ENCODE measurements at regions not wholly inside any gene's neighbourhood (a gene's known extent, or its start where the extent isn't known, plus 50 kb on each side); places are given as distances from the start of the nearest gene placed in this dataset.
A peak's percentile ranks its signal among the peaks of the same experiment; 100 is the strongest.

DNA sequence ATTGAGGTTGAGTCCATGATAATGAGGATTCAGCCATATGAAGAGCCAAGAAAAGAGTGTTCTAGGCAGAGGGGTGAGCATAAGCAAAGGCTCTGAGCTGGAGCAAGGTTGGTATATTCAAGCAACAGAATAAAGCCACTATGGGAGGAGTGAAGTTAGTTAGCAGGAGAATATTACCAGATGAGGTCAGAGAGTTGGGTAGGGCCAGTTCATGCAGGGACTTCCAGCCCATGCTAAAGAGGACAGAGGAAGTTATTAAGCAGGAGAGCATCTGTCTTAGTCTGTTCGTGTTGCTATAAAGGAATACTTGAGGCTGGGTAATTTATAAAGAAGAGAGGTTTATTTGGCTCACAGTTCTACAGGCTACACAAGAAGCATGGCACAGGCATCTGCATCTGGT lies 57.1 kb upstream of the ATG10 start:
- no peak for DNase-seq (ENCODE audit: low read depth)
- H3K4me3 ChIP-seq (ENCODE audit: low read depth, low read length): no peak overlapping the region
- TF ChIP-seq, protein P1, sequence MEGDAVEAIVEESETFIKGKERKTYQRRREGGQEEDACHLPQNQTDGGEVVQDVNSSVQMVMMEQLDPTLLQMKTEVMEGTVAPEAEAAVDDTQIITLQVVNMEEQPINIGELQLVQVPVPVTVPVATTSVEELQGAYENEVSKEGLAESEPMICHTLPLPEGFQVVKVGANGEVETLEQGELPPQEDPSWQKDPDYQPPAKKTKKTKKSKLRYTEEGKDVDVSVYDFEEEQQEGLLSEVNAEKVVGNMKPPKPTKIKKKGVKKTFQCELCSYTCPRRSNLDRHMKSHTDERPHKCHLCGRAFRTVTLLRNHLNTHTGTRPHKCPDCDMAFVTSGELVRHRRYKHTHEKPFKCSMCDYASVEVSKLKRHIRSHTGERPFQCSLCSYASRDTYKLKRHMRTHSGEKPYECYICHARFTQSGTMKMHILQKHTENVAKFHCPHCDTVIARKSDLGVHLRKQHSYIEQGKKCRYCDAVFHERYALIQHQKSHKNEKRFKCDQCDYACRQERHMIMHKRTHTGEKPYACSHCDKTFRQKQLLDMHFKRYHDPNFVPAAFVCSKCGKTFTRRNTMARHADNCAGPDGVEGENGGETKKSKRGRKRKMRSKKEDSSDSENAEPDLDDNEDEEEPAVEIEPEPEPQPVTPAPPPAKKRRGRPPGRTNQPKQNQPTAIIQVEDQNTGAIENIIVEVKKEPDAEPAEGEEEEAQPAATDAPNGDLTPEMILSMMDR (IDR thresholded peaks at IDR 0.05; ENCODE audit: low read depth, low read length, missing control alignments): no peak

DNA sequence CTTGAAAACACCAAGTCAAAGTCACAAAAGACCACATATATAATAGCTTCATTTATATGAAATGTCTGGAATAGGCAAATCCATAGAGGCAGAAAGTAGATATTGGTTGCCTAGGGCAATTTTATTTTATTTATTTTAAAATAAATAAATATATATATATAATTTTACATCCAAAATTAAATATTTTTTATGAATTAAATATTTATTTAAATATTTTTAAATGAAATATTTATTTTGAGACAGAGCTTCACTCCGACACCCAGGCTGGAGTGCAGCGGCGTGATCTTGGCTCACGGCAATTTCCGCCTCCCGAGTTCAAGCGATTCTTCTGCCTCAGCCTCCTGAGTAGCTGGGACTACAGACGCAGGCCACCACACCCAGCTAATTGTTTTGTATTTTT lies 58.9 kb upstream of the ATG10 start:
- DNase-seq (ENCODE audit: low read depth): no peak
- TF ChIP-seq, protein P1 (IDR thresholded peaks at IDR 0.05; ENCODE audit: low read depth, low read length, missing control alignments): no peak
- no peak overlapping the region for H3K4me3 ChIP-seq (ENCODE audit: low read depth, low read length)

DNA sequence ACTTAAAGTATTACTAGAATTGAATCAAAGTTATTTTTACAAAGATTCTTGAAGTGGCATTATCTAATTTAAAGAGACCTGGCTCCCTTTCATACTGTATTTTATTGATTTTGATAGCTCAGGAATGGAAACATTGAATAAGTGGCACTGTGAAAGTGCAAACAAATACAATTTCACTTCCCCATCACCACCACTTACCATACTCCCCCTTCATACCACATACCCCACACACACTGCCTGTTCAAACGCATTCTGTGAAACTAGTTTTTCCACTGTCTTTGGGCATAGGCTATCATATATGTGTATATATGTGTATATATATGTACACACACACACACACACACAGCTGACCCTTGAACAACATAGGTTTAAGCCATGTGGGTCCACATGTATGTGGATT lies 62.1 kb upstream of the ATG10 start:
- TF ChIP-seq, protein P1 (IDR thresholded peaks at IDR 0.05; ENCODE audit: low read depth, low read length, missing control alignments): no peak
- DNase-seq (ENCODE audit: low read depth): peak; percentile 10
- no peak overlapping the region for H3K4me3 ChIP-seq (ENCODE audit: low read depth, low read length)

DNA sequence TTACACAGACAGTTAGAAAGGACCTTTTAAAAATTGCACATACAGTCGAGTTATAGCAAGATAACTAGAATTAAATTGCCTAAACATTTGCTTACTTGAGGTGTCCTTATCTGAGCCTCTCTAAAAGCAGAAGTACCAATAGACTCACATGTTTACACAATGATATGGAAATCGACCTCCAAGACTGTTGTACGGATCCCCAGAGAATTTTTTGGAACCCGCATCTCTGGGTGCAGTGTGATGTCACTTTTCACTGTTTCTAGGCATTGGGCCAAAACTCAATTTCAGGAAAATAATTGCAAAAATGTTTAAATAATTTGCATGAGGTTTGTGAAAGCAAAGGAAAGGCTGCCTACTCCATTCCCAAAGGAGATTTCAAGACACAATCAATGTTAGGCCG lies 63.1 kb upstream of the ATG10 start:
- H3K4me3 ChIP-seq (ENCODE audit: low read depth, low read length): no peak overlapping the region
- TF ChIP-seq, protein P1 (IDR thresholded peaks at IDR 0.05; ENCODE audit: low read depth, low read length, missing control alignments): no peak

DNA sequence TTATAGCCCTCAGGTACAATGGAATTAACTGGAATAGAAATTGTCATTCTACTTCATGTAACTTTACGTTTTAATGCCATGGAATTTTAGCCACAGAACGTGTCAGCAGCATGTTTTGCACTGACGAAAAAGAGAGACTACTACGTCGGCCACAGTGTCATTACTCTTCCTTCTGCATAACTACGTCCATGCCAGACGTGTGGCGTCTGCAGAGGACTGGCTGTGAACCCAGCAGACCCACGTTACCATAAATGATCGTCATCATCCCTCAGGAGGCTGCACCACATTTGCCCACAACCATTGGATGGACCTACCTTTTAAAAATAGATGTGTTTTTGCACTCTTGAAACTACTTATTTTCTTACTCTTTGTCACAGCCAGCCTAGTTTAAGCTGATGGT lies 63.8 kb upstream of the ATG10 start:
- H3K4me3 ChIP-seq (ENCODE audit: low read depth, low read length): no peak overlapping the region
- TF ChIP-seq, protein P1 (IDR thresholded peaks at IDR 0.05; ENCODE audit: low read depth, low read length, missing control alignments): no peak
- DNase-seq (ENCODE audit: low read depth): no peak

More for the DNA sequence above, 63.1 kb upstream of the ATG10 start:
- DNase-seq (ENCODE audit: low read depth): no peak

DNA sequence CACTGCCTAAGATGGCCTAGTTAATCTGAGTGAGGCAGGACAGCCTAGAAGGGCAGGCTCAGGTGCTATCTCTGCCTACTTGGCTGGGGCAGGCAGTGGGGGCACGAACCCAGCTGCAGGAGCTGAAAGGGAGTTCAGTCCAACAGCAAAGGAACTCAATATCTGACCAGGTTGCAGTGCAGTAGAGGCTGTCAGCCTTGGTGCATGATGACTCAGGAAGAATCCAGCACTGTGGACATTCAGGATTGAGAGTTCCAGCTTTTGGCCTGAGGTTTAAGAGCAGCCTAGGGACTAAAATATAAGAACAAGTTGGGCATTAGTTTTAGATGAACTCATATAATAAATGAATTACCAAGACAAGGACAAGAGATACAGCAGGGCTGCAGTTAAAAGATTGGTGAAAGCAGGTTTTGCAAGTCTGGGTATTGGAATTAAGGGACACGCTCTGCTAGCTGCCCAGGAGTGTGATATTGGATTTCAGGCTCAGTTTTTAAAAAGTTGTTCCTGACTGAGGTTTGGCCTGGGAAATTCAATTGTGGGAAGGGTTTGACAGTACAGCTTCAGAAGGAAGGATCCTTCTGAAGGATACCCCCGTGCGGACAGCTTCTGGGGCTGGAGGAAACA lies 64.7 kb upstream of the ATG10 start:
- no peak for DNase-seq (ENCODE audit: low read depth)
- TF ChIP-seq, protein P1 (IDR thresholded peaks at IDR 0.05; ENCODE audit: low read depth, low read length, missing control alignments): no peak
- H3K4me3 ChIP-seq (ENCODE audit: low read depth, low read length): no peak overlapping the region

DNA sequence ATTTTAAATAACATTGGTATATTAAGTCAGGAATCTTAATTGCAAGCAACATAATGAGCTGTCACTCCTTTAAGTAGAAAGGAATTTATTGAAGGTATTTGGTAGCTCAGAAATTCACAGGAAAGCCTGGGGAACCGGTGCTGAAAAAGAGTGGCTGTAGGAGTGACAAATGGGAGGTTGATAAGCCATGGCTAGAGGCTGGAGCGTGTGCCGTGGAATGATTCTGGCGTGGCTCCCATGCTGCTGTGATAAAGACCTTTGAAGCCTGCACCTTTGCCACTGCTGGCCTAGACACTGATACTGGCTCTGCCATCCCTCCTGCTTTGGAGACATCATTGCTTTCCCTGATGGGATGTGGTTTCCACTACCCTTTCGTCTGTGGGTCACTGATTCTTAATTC lies 65.7 kb upstream of the ATG10 start:
- DNase-seq (ENCODE audit: low read depth): no peak
- H3K4me3 ChIP-seq (ENCODE audit: low read depth, low read length): no peak overlapping the region
- TF ChIP-seq, protein P1 (IDR thresholded peaks at IDR 0.05; ENCODE audit: low read depth, low read length, missing control alignments): no peak
